SW480 (cell line): ENCODE measurements at regions not wholly inside any gene's neighbourhood (a gene's known extent, or its start where the extent isn't known, plus 50 kb on each side); places are given as distances from the start of the nearest gene placed in this dataset.
A peak's percentile ranks its signal among the peaks of the same experiment; 100 is the strongest.
"Not testable (repeated sequence)": the region's sequence is repeated elsewhere in the genome, so short reads cannot be mapped to it uniquely, and the experiment has no call there.

Experiments
- DNase-seq: peaks from one replicate; pipeline ENCODE4 v3.0.0-alpha.2; 2016; ENCODE audit warnings: low spot score

DNA sequence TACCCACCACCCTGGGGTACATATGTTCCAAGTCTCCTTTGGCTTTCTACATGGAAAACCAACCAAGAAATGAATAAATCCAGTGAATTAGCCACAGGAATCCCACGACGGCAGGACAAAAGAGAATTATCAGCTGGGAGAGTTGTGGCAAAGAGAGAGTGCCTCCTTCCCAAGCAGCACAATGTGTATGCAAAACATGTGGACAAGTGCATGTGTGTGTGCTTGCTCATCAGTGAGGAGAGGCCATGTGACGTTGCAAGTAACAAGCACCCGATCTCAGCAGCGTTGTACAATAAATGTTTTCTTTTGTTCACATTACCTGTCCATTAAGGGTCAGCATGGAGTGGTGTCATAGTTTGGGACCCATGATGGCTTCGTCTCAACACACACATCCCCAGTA, 50.0 kb upstream of the EMX2 start:
- DNase-seq: no peak

DNA sequence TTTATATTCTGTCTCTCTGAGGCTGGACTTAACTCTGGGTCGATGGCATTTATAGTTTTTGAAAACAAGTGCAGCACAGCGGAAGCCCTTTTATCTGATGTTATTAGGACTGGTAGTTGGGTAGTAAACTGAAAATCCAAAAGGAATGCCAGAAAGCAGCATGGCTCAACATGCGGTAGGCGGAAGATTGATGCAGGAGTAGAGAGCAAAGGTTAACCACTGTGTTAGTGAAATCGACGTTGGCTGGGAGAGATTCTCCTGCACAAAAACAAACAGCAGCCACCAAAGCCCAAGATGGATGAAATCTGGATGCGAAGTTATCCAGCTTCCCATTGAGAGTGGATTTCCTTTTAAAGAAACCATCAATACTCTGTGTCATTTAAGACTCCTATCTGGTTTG, 54.5 kb upstream of the EMX2 start:
- DNase-seq: no peak

DNA sequence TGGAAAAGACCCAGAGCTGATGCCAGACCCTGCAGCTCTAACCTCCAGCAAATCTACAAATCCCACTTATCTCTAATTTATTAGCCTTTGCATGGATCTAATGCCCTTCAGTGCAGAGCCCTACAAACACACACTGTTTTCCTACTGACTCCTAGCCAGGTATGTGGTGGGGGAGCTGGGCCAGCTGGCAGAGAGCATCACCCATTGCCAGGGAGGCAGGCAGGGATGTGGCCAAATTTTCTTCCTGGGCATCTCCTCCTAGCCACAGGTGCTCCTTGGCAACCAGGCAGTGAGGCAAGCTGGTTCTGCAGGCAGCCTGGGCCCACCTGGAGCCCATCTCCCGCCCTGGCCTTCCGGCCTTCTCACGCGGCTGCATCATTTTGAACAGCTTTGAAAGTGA, 55.9 kb upstream of the EMX2 start:
- no peak for DNase-seq

DNA sequence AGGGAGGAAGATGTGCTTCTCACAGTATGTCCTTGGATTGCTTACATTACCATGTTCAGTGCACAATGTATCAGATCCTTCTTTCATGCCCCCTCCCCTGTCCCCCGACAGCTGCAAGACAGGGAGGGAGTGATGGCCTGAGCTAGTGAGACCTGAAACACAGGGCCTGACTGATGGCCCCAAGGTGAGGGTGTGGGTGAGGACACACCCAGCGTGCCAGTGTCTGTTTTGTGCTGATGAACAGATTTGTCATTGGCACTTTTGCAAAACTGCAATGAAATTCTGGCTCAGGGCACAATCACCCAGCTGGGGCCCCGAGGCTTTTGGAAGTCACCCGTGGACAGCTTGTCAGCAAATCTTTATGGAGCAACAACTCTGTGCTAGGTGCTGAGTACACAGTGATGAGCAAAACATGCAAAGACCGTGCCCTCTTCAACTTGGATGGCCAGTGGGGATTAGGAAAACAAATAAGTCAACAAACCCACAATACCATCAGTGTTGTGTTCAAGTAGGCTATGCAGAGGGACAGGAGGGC, 59.4 kb upstream of the EMX2 start:
- DNase-seq: no peak

DNA sequence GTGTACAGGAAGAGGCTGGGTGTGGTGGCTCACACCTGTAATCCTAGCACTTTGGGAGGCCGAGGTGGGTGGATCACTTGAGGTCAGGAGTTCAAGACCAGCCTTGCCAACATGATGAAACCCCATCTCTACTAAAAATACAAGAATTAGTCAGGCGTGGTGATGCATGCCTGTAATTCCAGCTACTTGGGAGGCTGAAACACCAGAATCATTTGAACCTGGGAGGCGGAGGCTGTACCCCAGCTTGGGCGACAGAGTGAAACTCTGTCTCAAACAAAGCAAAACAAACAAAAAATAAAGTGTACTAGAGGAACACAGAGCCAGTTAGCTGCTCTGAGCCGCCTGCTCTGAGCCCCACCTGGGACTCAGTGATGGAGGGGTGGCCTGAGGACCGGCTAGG, 61.5 kb upstream of the EMX2 start:
- DNase-seq: not testable (repeated sequence)

DNA sequence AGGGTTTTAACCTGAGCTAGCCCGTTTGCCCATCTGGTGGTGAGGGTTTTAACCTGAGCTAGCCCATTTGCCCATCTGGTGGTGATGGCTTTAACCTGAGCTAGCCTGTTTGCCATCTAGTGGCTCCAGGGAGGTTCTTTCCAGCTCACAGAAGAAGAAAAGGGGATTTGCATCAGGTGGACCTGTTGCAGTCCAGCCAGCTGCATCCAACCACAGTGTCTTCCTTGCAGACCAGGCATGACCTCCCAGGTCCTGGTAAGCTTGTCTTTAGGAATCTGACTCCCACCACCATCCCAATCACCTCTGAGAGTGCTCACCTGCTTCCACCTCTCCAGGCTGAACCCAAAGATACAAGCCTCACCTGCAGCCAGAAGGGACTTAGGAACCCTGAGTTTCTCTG, 62.4 kb upstream of the EMX2 start:
- DNase-seq: no peak

DNA sequence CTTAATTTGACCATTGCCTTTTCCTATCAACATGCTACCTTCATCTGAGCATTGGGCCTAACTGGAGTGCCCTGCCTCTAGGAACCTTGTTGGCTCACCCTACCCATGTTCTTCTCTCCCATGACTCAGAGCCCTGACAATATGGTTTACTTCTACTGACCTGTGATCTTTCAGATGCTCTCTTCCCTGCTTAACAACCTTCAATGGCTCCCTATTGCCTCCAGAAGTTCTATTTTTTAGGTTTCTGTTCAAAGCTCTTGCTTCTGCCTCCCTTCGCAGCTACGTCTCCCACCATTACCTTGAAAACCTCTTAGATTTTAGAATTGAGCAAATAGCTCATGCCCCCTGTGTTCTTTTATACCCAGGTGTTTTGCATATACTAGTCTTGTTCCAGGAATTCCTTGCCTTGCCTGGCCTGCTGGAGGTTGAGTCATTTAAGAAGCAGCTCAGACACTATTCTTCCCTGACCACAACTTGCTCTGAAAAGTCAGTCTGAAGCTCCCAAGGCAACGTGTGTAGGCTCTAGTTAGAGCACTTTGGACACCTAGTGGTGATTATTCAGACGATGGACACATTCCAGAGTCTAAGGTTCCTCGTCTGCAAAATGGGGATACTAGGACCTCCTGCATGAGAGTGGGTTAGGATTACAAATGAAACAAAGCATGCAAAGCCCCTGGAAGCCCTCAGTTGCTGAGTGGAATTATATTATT, 64.4 kb upstream of the EMX2 start:
- peak; percentile 50 for DNase-seq

DNA sequence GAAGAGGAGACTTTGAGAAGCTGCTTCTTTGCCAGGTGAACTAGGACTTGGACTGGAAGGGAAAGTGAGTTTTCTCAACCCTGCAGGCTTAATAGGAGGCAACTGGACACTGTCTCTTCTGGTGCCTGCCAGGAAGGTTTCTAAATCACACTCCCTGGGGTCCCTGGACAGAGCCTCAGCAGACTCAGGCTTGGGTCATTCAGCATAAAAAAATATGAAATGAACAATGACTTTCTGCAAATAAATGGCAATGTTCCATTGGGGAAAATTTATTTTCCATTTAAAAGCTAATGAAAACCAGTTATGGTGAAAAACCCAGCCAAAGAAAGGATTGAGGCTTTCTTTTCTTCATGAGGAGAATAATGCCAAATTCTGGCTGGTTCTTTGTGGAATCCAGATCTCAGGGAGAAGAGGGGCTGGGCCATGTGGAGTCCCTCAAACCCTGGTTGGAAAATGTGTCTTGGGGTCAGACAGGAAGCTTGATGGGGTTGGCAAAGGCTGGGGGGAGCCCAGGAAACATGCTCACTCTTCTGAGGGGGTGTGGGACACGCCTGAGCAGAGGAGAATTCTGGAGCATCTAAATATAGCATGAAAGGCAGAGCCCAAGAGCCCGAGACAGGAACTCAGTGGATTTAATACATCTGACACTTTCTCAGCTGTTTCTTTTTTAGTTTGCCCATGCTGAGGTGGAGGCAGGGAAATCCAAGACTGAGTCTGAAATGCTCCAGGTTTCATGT, 65.2 kb upstream of the EMX2 start:
- DNase-seq: no peak

DNA sequence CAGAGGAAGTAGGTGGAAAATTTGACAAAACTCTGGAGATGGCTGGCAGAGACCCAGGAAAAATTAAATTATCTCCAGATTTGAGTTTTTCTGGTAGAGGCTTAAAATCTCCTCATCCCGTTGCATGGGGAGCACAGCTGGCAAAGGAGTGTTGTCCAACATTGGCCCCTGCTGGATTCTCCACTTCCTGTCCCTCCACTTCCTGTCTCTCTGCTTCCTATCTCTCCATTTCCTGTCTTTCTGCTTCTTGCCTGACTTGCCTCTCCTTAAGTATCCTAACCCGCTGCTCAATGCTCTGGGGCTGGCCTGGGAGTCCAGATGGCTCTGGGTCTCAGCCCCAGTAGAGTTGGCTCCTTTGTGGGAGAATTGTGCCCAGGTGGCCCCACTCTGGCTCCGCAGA, 65.8 kb upstream of the EMX2 start:
- DNase-seq: no peak

DNA sequence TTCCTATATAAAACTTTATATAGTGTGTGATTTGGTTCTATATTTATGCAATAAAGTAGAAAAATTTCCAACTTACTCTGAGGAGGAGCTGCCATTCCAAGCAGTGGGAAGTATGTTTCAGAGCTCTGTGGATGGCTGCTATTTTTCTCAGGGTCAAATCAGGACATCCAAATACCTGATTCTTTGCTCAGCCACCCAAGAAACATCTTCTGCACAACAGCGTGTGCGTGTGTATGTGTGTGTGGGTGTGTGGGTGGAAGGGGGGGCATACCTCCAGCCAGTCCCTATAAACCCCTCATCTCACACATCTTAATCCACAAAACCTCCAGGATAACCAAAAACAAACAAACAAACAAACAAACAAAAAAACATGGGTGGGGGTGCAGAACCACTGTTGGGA, 66.3 kb upstream of the EMX2 start:
- DNase-seq: no peak

- DNase-seq: no peak
Measured at GRCh38 chr10:117472872-117473271, 69.7 kb upstream of the EMX2 start.

DNA sequence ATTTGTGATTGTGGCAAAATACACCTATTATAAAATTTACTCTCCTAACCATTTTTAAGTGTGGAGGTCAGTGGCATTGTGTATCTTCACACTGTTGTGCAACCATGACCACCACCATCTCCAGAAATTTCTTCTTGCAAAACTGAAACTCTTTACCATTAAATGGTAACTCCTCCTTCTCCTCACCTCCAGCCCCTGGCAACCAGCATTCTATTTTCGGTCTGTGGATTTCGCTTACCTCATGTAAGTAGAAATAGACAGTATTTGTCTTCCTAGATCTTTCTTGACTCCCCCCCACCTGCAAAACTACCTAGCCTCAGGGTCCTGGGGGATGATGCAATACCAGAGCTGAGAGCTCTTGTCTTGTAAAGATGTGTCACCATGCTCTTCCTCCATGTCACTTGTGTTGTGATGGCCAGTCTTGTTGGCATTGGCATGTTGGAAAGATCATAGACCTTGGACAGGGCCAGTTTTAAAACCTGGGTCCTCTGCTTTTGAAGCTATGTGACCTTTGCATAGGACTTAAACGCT, 71.1 kb upstream of the EMX2 start:
- no peak for DNase-seq

DNA sequence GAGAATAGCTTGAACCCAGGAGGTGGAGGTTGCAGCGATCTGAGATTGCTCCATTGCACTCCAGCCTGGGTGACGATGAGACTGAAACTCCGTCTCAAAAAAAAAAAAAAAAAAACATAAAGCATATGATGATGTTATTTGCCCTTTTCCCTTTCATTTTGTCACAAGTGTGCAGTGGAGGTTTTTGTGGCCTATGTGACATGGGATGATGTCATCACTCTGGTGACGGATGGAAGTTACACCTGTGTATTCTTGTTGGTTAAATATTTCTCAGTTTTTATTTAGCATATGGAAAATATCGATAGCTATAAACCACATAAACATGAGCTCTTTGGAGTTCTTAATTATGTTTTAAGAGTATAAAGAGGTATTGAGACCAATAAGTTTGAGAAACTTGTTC, 71.8 kb upstream of the EMX2 start:
- no peak for DNase-seq

- no peak for DNase-seq
Measured at GRCh38 chr10:117468665-117469064, 73.9 kb upstream of the EMX2 start.

GRCh38 chr10:117464176-117464575, 78.4 kb upstream of the EMX2 start:
- no peak for DNase-seq

GRCh38 chr10:117463545-117463920, 79.0 kb upstream of the EMX2 start:
- DNase-seq: no peak

DNA sequence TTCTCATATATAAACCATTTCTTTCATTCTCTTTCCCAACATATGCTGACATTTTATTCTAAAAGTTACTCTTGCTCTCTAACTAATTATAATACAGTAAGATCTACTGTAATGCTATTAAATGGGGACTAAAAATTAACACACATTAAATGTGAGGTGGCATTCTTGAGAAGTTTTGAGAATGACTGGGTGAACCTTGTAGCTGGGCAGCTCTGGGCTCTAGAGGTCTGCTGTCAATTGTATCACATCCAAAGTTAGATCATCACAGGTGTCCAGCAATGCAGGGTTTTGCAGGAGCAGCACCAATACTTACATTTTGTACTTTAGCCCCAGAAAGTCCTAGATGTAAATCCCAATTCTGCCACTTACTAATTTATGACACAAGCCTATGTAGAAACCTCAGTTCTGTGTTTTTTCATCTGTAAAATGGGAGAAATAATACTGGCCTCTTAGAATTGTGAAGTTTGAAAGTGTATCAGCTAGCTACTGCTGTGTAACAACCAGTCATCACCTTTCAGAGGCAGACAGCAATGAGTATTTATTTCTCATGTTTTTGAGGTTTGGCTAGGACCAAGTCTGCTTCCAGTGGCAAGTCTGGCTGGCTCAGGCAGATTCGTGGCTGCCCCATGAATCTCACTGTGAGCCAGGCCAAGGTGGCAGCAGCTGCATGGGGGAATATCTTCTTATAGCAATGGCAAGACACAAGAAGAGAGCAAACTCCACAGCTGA, 79.6 kb upstream of the EMX2 start:
- no peak for DNase-seq

GRCh38 chr10:117462424-117462792, 80.1 kb upstream of the EMX2 start:
- no peak for DNase-seq

DNA sequence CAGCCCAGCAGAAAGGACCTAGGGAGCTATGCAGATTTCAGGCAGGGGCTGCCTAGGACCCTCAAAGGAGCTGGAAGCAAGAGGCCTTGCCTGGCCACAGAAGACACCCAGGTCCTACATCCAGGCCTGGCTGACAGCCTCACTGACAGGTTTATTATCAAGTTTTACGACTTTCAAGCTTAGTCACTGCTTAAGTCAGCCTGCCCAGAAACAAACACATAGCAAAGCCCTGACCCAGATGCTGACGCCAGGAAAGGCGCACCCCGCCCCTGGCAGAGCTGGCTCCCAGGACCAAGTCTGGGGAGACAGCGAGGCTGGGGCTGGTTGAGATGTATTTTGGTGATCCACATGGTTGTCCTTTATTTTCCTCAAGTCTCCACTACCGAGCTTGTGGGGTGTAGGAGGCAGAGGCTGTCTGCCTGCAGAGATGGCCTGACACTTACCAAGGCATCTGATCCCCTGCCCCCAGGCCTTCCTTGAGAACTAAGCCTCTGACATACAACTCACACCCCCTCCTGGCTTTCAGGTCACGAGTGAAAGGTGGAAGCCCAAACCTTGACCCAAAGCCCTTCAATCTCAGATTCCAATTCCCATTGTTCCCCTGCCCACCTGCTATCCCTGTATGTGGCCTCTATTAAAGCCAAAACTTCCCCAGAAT, 80.7 kb upstream of the EMX2 start:
- peak; percentile 48 for DNase-seq

DNA sequence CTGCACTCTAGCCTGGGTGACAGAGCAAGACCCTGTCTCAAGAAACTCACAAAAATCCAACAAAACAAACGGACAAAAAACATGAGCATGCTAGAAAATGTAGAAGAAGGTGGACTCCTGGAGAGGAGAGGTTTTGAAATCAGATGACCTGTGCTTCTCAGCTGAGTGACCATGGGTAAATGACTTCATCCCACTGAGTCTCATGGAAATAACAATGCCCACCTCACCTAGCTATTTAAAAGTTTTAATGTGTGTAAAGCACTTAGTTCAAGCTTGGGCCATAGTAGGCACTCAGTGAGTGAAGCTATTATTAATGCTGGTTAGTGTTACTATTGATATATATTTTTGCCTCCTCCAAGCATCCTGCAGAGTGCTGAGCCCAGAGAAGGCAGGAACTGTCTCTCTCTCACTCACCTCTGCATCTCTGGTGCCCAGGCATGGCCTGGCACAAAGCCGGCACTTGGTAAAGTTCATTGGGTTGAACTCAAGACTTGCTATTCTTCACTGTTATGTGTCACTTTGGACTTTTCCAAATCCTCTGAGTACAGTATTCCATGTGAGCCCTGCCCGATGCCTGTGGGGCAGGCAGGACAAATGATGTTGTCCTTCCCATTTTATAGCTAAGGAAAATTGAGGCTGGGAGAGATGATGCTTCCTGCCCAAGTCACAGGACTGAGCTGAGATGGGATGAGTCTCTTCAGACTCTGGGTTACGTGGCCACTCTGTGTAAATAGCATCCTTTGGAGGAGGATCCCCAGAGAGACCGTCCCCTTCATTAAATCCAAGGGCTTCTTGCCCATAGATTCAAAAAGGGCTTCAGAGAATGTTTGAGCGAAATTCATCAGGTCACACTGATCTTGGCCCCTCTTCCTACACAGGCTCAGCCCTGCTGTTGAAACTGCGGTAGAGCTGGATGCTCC, 81.4 kb upstream of the EMX2 start:
- DNase-seq: no peak

DNA sequence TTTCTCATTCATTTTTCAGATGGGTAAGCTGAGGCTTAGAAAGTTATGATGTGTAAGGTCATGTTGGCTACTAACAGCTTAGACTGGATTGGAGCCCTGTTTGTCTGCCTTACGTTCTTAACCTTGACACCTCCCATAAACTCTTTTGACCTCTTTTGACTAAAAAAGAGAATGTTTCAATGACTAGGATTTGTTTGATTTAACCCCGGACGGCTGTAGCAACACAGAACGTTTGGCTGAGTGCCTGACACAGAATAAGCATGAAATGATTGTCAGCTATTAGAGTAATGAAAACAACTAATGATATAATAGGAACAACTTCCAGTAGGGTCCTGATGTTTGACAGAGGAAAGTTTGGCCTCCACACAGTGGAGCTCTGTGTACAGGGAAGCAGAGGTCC, 83.3 kb upstream of the PDZD8 start:
- no peak for DNase-seq
